ENCODE measurements at regions not wholly inside any gene's neighbourhood (a gene's known extent, or its start where the extent isn't known, plus 50 kb on each side); places are given as distances from the start of the nearest gene placed in this dataset.

DNA sequence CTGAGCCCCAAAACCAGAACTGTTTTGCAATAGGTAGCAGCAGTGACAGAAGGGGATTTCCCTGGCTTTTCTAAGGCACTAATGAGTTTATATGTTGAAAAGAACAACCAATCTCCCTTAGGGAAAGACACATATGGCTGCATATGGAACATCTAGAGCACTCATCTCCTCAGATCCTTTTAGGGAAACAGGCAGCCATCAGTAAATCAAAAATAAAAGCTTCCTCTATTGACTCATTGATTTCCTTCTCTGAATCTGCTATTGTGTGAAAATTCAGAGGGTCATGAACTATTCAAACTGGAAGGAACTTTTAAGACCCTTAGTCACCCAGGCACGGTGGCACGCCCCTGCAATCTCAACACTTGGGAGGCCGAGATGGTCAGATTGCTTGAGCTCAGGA is 110.9 kb upstream of the NANOS1 start:
- no peak for ATAC-seq
- CTCF ChIA-PET: interaction anchor here (0.7 kb wide), 1 partner anchor 27 kb away, joined by 4 read pairs; no protein-coding TSS in a partner anchor

GRCh38 chr10:118920206-118920605 is 109.3 kb upstream of the NANOS1 start:
- ATAC-seq (no peak), DNase-seq (ENCODE audit: low read depth in 1 of 2, low spot score in 1 of 2) (no peak), FAIRE-seq (no peak)
- no peak for TF ChIP-seq NPAS2 (CRISPR knock-in tag; IDR thresholded peaks at IDR 0.05; ENCODE audit: borderline replicate concordance)
- no peak for TF ChIP-seq FOSB (CRISPR knock-in tag; IDR thresholded peaks at IDR 0.05)
- no peaks in the 10 kb centered on the region for H3K9me3 ChIP-seq
- ChIA-PET POLR2A (no interaction called here), CTCF (interaction anchor here (0.9 kb wide), 1 partner anchor 8 kb away, joined by 3 read pairs; no protein-coding TSS in a partner anchor)
- 89% methylated on average over 9 of the region's 9 CpGs for WGBS (ENCODE audit: missing lambda C conversion rate)
- H3K27ac ChIP-seq: no peak overlapping the region
- no peak overlapping the region for H3K4me2 ChIP-seq
- H3K4me1 ChIP-seq: no peaks in the 10 kb centered on the region
- no peak overlapping the region for H3K4me3 ChIP-seq

More for the DNA sequence above, 110.9 kb upstream of the NANOS1 start:
- 74% methylated on average over 3 of the region's 3 CpGs for WGBS (ENCODE audit: missing lambda C conversion rate)
- Histone ChIP-seq H3K4me3 (no peak overlapping the region), H3K27ac (no peak overlapping the region), H3K4me2 (no peak overlapping the region), H3K4me1 (no peaks in the 10 kb centered on the region), H3K9me3 (no peaks in the 10 kb centered on the region)
- no peak for FAIRE-seq
- no peak for DNase-seq (ENCODE audit: low read depth in 1 of 2, low spot score in 1 of 2)
- POLR2A ChIA-PET: interaction anchor here (0.6 kb wide), 1 partner anchor 251 kb away, joined by 3 read pairs; no protein-coding TSS in a partner anchor
- TF ChIP-seq HMGXB4 (CRISPR knock-in tag; IDR thresholded peaks at IDR 0.05; ENCODE audit: borderline replicate concordance) (no peak), BCL3 (IDR thresholded peaks at IDR 0.05) (no peak)

DNA sequence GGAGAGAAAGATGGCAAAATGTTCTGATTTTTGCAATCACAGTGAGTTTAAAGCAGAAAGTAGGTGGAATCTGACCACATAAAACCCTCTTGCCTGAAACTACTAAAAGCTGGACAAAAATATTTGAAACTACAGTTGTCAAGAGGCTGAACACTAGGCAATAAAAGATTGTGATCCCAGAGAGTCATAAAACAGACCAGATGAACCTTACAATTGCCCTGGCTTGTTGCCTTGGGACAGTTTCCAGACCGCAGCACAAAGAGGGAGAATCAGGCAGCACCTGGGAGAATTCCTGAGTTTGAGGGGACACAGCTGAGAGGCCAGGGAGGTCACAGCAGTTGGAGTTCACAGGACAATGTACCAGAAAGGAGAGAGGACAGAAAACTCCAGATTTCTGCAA is 107.3 kb upstream of the NANOS1 start:
- no peak for DNase-seq (ENCODE audit: low read depth in 1 of 2, low spot score in 1 of 2)
- 55% methylated on average over 1 of the region's 1 CpG for WGBS (ENCODE audit: missing lambda C conversion rate)
- no peak for FAIRE-seq
- POLR2A ChIA-PET: no interaction called here
- no peak for ATAC-seq
- no peak overlapping the region for H3K27ac ChIP-seq
- no peak overlapping the region for H3K4me2 ChIP-seq
- no peaks in the 10 kb centered on the region for H3K4me1 ChIP-seq
- CTCF ChIA-PET: no interaction called here
- TF ChIP-seq MAFK (IDR thresholded peaks at IDR 0.05; ENCODE audit: partially characterized antibody) (no peak), GATA3 (IDR thresholded peaks at IDR 0.05; ENCODE audit: borderline replicate concordance) (no peak), TFCP2L1 (CRISPR knock-in tag; IDR thresholded peaks at IDR 0.05) (no peak), JUNB (IDR thresholded peaks at IDR 0.05) (no peak), HEYL (CRISPR knock-in tag; IDR thresholded peaks at IDR 0.05) (no peak), ZC3H11A (IDR thresholded peaks at IDR 0.05) (no peak), HMGXB4 (CRISPR knock-in tag; IDR thresholded peaks at IDR 0.05; ENCODE audit: borderline replicate concordance) (no peak), FOSB (CRISPR knock-in tag; IDR thresholded peaks at IDR 0.05) (no peak), TP53 (CRISPR knock-in tag; IDR thresholded peaks at IDR 0.05) (no peak), RCOR1 (IDR thresholded peaks at IDR 0.05; ENCODE audit: low read depth, low read length) (no peak), MAZ (IDR thresholded peaks at IDR 0.05; ENCODE audit: borderline replicate concordance, low read depth, low read length) (no peak), HOXB13 (CRISPR knock-in tag; IDR thresholded peaks at IDR 0.05; ENCODE audit: low read depth) (no peak), ZNF302 (CRISPR knock-in tag; IDR thresholded peaks at IDR 0.05) (no peak), SREBF2 (IDR thresholded peaks at IDR 0.05) (no peak), ZFP36 (IDR thresholded peaks at IDR 0.05; ENCODE audit: borderline replicate concordance, partially characterized antibody) (no peak), FOXS1 (CRISPR knock-in tag; IDR thresholded peaks at IDR 0.05) (no peak)
- TF ChIP-seq, protein P1, sequence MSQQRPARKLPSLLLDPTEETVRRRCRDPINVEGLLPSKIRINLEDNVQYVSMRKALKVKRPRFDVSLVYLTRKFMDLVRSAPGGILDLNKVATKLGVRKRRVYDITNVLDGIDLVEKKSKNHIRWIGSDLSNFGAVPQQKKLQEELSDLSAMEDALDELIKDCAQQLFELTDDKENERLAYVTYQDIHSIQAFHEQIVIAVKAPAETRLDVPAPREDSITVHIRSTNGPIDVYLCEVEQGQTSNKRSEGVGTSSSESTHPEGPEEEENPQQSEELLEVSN (IDR thresholded peaks at IDR 0.05; ENCODE audit: borderline replicate concordance, low read depth): no peak
- H3K9me3 ChIP-seq: no peaks in the 10 kb centered on the region
- no peak overlapping the region for H3K4me3 ChIP-seq
